Neuronal stem cell (in vitro differentiated cells): ENCODE measurements at regions not wholly inside any gene's neighbourhood (a gene's known extent, or its start where the extent isn't known, plus 50 kb on each side); places are given as distances from the start of the nearest gene placed in this dataset.

Experiments
- DNase-seq: peaks from one replicate; pipeline ENCODE4 v3.0.0-alpha.2; 2013; ENCODE audit warnings: low spot score
- H2AFZ ChIP-seq: one replicate; pipeline ENCODE4 v1.6.1; 2013; ENCODE audit warnings: mild to moderate bottlenecking, low read length, inconsistent platforms
- H2AK5ac ChIP-seq: 2 replicates; pipeline ENCODE4 v1.6.1; 2013; ENCODE audit warnings: low read depth, mild to moderate bottlenecking, inconsistent platforms, low read length, moderate library complexity, mixed read lengths
- H2BK120ac ChIP-seq: 2 replicates; pipeline ENCODE4 v1.6.1; 2013; ENCODE audit warnings: low read depth, mild to moderate bottlenecking, inconsistent platforms, low read length, moderate library complexity, mixed read lengths
- H2BK12ac ChIP-seq: one replicate; pipeline ENCODE4 v1.6.1; 2013; ENCODE audit warnings: low read length, inconsistent platforms
- H2BK15ac ChIP-seq: 2 replicates; pipeline ENCODE4 v1.6.1; 2013; ENCODE audit warnings: mild to moderate bottlenecking, low read length, inconsistent platforms, mixed read lengths
- H2BK5ac ChIP-seq: one replicate; pipeline ENCODE4 v1.6.1; 2013; ENCODE audit warnings: inconsistent platforms, mild to moderate bottlenecking, low read length, moderate library complexity
- H3K14ac ChIP-seq: one replicate; pipeline ENCODE4 v1.6.1; 2013; ENCODE audit warnings: low read length, inconsistent platforms
- H3K18ac ChIP-seq: 2 replicates; pipeline ENCODE4 v1.6.1; 2013; ENCODE audit warnings: low read length, inconsistent platforms
- H3K23ac ChIP-seq: 2 replicates; pipeline ENCODE4 v1.6.1; 2013; ENCODE audit warnings: low read depth, mild to moderate bottlenecking, mixed read lengths, low read length, inconsistent platforms; ENCODE audit not compliant: poor library complexity
- H3K27ac ChIP-seq: replicated peaks from 3 replicates; pipeline ENCODE4 v1.5.1; 2013; ENCODE audit warnings: low read length, inconsistent platforms
- H3K27me3 ChIP-seq, 3 experiments: 2 replicates each; pipeline ENCODE4 v1.6.1; 2013; ENCODE audit warnings: low read length in 3 of 3, mild to moderate bottlenecking in 2 of 3, inconsistent platforms in 1 of 3, low read depth in 1 of 3, mixed read lengths in 1 of 3, moderate library complexity in 1 of 3; ENCODE audit not compliant: control insufficient read depth in 3 of 3, insufficient read depth in 3 of 3
- H3K36me3 ChIP-seq, 2 donors: replicated peaks in 1 of 2; 2 replicates each; pipeline ENCODE4 v1.6.1; 2013; ENCODE audit warnings: low read length in 2 of 2; ENCODE audit not compliant: control insufficient read depth in 2 of 2, insufficient read depth in 2 of 2
- H3K4ac ChIP-seq: 2 replicates; pipeline ENCODE4 v1.6.1; 2013; ENCODE audit warnings: inconsistent platforms, mild to moderate bottlenecking, low read length, moderate library complexity
- H3K4me1 ChIP-seq, 2 donors: 1 replicate in 1 of 2; 2 replicates in 1 of 2; pipeline ENCODE4 v1.6.1; 2013; ENCODE audit warnings: low read length in 2 of 2, low read depth in 1 of 2; ENCODE audit not compliant: control insufficient read depth in 2 of 2, insufficient read depth in 1 of 2
- H3K4me2 ChIP-seq: one replicate; pipeline ENCODE4 v1.6.1; 2013; ENCODE audit warnings: mild to moderate bottlenecking, low read length, inconsistent platforms; ENCODE audit not compliant: insufficient read depth, poor library complexity, severe bottlenecking
- H3K4me3 ChIP-seq, 2 donors: 2 replicates each; pipeline ENCODE4 v1.5.1; 2013; ENCODE audit warnings: low read length in 2 of 2, mild to moderate bottlenecking in 2 of 2, inconsistent platforms in 1 of 2, moderate library complexity in 1 of 2
- H3K79me1 ChIP-seq: one replicate; pipeline ENCODE4 v1.6.1; 2013; ENCODE audit warnings: low read depth, mild to moderate bottlenecking, inconsistent platforms, low read length, moderate library complexity
- H3K9ac ChIP-seq: one replicate; pipeline ENCODE4 v1.6.1; 2013; ENCODE audit warnings: mild to moderate bottlenecking, low read depth, low read length, inconsistent platforms; ENCODE audit not compliant: poor library complexity
- H3K9me3 ChIP-seq, 2 donors: replicated peaks in 1 of 2; 2 replicates each; pipeline versions ENCODE3 to v1.6.1; 2013; ENCODE audit warnings: low read length in 2 of 2, mild to moderate bottlenecking in 2 of 2, inconsistent platforms in 1 of 2, low read depth in 1 of 2, mixed read lengths in 1 of 2, moderate library complexity in 1 of 2; ENCODE audit not compliant: control insufficient read depth in 2 of 2, insufficient read depth in 1 of 2
- H4K8ac ChIP-seq: one replicate; pipeline ENCODE4 v1.6.1; 2013; ENCODE audit warnings: low read depth, mild to moderate bottlenecking, inconsistent platforms, low read length, moderate library complexity
- H4K91ac ChIP-seq: one replicate; pipeline ENCODE4 v1.6.1; 2013; ENCODE audit warnings: low read length, low read depth, mild to moderate bottlenecking, inconsistent platforms; ENCODE audit not compliant: poor library complexity
- WGBS, 2 donors: extraction: QIAGEN DNeasy Blood & Tissue Kit; methylation state at CpG; one replicate each; pipeline ENCODE4 v1.1.7; 2013; ENCODE audit warnings: missing lambda C conversion rate in 2 of 2, mixed read lengths in 1 of 2; ENCODE audit not compliant: insufficient read length in 2 of 2, insufficient replicate concordance in 1 of 2; ENCODE audit errors: extremely low coverage in 2 of 2; 5-methylcytosine and 5-hydroxymethylcytosine counted together

DNA sequence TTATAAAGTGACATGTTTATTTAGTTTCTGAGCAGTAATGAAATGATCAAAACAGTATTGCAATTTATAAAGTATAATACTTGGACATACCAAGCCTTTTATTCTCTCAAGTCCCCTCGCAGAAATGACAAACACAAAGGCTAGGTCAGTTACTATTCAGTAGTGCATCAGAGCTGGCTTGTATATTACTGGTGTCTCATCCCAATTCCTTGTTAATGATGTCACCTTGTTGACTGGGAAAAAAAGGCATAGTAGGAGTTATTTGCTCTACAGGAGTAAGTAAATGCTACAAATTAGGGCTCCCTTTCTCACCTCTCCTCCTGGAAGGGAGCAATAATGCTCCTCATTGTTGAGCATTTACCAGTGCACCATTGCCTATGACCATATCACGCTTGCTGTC, 317.6 kb downstream of the CHL1 start:
- H3K4me2 ChIP-seq, result no peak overlapping the region
- WGBS, 2 donors, result no CpG with 5 or more reads among the region's 2 CpGs
- H2BK120ac ChIP-seq, result no peak overlapping the region
- H3K27ac ChIP-seq, result no peak overlapping the region
- H3K27me3 ChIP-seq, result no peaks in the 10 kb centered on the region
- H2BK15ac ChIP-seq, result no peak overlapping the region
- no peak overlapping the region for H4K91ac ChIP-seq
- H3K79me1 ChIP-seq, result no peaks in the 10 kb centered on the region
- H3K36me3 ChIP-seq, result no peaks in the 10 kb centered on the region
- no peak overlapping the region for H2AK5ac ChIP-seq
- no peak overlapping the region for H2BK5ac ChIP-seq
- H4K8ac ChIP-seq, result no peak overlapping the region
- H2AFZ ChIP-seq, result no peak overlapping the region
- H3K4me1 ChIP-seq, result no peaks in the 10 kb centered on the region
- no peak overlapping the region for H2BK12ac ChIP-seq
- H3K4me3 ChIP-seq, result no peak overlapping the region
- H3K9me3 ChIP-seq, result no peaks in the 10 kb centered on the region
- H3K9ac ChIP-seq, result no peak overlapping the region
- no peak overlapping the region for H3K14ac ChIP-seq
- no peak overlapping the region for H3K18ac ChIP-seq
- no peak overlapping the region for H3K23ac ChIP-seq
- H3K4ac ChIP-seq, result no peak overlapping the region
- DNase-seq, result no peak

DNA sequence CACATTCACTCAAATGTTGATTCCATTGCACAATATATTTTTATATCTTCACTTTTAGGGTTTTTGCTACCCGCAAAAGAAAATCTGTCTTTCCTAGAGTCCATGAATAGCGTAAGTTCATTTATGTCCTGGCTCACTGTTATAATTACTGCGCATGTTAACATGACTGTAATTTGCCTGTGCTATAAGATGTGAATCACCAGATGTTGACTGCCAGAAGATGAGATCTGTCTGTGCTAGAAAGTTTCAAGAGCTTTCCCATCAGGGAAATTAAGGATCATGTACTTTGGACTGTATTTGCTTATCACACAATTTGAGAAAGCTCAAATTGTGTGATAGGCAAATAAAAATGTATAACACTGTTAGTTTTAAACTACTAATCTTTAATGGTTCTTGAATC, 322.5 kb downstream of the CHL1 start:
- H3K36me3 ChIP-seq, result no peaks in the 10 kb centered on the region
- no peak overlapping the region for H3K9ac ChIP-seq

DNA sequence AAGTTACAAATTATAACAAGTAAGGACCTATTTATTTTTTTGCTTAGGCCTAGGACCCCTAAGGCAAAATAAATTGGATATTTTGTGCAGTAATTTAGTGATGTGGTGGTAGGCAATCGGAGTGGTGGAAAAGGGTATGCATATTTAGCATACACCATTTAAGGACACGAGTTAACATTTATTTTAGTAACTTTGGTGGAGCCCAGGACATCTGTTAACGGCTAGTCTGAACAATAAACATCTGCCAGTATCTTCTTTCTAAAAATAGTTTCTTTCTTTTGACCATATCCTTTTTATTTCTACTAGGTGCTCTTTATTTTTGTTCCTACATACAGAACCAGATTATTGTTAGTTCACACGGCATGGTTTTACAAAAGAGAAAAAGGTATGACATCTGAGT, 326.3 kb downstream of the CHL1 start:
- Histone ChIP-seq H3K18ac (no peak overlapping the region), H3K9me3 (no peaks in the 10 kb centered on the region), H2AK5ac (no peak overlapping the region), H3K36me3 (no peaks in the 10 kb centered on the region), H3K4me3 (no peak overlapping the region), H2BK120ac (no peak overlapping the region), H3K4me2 (no peak overlapping the region), H4K8ac (no peak overlapping the region), H4K91ac (no peak overlapping the region), H3K4me1 (no peaks in the 10 kb centered on the region), H3K27me3 (no peaks in the 10 kb centered on the region), H2AFZ (no peak overlapping the region), H2BK12ac (no peak overlapping the region), H2BK5ac (no peak overlapping the region), H3K4ac (no peak overlapping the region), H3K79me1 (no peaks in the 10 kb centered on the region), H2BK15ac (no peak overlapping the region), H3K14ac (no peak overlapping the region), H3K27ac (no peak overlapping the region), H3K23ac (no peak overlapping the region), H3K9ac (no peak overlapping the region)
- DNase-seq, result no peak
- WGBS, 2 donors, result no CpG with 5 or more reads among the region's 4 CpGs

More for the DNA sequence above, 322.5 kb downstream of the CHL1 start:
- Histone ChIP-seq H3K79me1 (no peaks in the 10 kb centered on the region), H3K27ac (no peak overlapping the region), H2BK12ac (no peak overlapping the region), H3K4ac (no peak overlapping the region), H4K91ac (no peak overlapping the region), H2AFZ (no peak overlapping the region), H3K4me1 (no peaks in the 10 kb centered on the region), H2BK5ac (no peak overlapping the region), H3K14ac (no peak overlapping the region), H2AK5ac (no peak overlapping the region), H3K4me2 (no peak overlapping the region), H4K8ac (no peak overlapping the region), H3K9me3 (no peaks in the 10 kb centered on the region), H2BK15ac (no peak overlapping the region), H3K4me3 (no peak overlapping the region), H3K27me3 (no peaks in the 10 kb centered on the region), H3K23ac (no peak overlapping the region), H2BK120ac (no peak overlapping the region), H3K18ac (no peak overlapping the region)
- no peak for DNase-seq
- no CpG with 5 or more reads among the region's 3 CpGs for WGBS, 2 donors

DNA sequence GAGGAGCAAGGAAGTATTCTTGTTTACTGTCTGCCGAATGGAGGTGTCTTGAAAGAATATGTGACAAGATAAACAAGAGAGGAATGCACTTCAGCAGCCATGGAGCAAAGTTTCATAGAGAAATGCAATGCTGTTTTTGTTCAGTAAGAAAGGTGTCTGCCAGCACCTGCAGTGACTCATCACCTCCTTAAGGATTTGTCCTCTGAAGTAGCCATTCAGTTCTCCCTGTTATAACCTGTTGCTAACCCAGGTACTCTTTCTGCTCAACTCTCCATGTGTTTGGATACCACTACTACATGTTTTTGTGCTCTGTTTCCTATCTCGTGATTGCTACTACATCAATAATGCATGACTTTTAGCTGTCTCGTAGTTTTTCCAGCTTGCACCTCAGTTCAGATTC, 328.9 kb downstream of the CHL1 start:
- no peak overlapping the region for H2BK5ac ChIP-seq
- H3K14ac ChIP-seq, result no peak overlapping the region
- H2AK5ac ChIP-seq, result no peak overlapping the region
- no peaks in the 10 kb centered on the region for H3K36me3 ChIP-seq
- H3K79me1 ChIP-seq, result no peaks in the 10 kb centered on the region
- H3K27me3 ChIP-seq, result no peaks in the 10 kb centered on the region
- H3K4ac ChIP-seq, result no peak overlapping the region
- no peaks in the 10 kb centered on the region for H3K4me1 ChIP-seq
- no peak overlapping the region for H2BK120ac ChIP-seq
- no peak overlapping the region for H3K18ac ChIP-seq
- no CpG with 5 or more reads among the region's 3 CpGs for WGBS, 2 donors
- H2AFZ ChIP-seq, result no peak overlapping the region
- no peak overlapping the region for H4K91ac ChIP-seq
- no peak overlapping the region for H3K27ac ChIP-seq
- no peak overlapping the region for H3K23ac ChIP-seq
- H3K9me3 ChIP-seq, result no peaks in the 10 kb centered on the region
- H2BK15ac ChIP-seq, result no peak overlapping the region
- H3K4me2 ChIP-seq, result no peak overlapping the region
- H4K8ac ChIP-seq, result no peak overlapping the region
- no peak overlapping the region for H2BK12ac ChIP-seq
- DNase-seq, result no peak
- H3K4me3 ChIP-seq, result no peak overlapping the region
- no peak overlapping the region for H3K9ac ChIP-seq
